ENCODE measurements at regions not wholly inside any gene's neighbourhood (a gene's known extent, or its start where the extent isn't known, plus 50 kb on each side); places are given as distances from the start of the nearest gene placed in this dataset.
"Not testable (repeated sequence)": the region's sequence is repeated elsewhere in the genome, so short reads cannot be mapped to it uniquely, and the experiment has no call there.

- H3K4me3 ChIP-seq (ENCODE audit: low read depth, low read length), result no peak overlapping the region
- DNase-seq (ENCODE audit: low read depth), result no peak
- TF ChIP-seq, protein P1, sequence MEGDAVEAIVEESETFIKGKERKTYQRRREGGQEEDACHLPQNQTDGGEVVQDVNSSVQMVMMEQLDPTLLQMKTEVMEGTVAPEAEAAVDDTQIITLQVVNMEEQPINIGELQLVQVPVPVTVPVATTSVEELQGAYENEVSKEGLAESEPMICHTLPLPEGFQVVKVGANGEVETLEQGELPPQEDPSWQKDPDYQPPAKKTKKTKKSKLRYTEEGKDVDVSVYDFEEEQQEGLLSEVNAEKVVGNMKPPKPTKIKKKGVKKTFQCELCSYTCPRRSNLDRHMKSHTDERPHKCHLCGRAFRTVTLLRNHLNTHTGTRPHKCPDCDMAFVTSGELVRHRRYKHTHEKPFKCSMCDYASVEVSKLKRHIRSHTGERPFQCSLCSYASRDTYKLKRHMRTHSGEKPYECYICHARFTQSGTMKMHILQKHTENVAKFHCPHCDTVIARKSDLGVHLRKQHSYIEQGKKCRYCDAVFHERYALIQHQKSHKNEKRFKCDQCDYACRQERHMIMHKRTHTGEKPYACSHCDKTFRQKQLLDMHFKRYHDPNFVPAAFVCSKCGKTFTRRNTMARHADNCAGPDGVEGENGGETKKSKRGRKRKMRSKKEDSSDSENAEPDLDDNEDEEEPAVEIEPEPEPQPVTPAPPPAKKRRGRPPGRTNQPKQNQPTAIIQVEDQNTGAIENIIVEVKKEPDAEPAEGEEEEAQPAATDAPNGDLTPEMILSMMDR (IDR thresholded peaks at IDR 0.05; ENCODE audit: insufficient read depth, low read depth, low read length, missing control alignments), result no peak
Measured at GRCh38 chr13:44718467-44718866, 142.3 kb upstream of the TSC22D1 start.

GRCh38 chr13:44715287-44716230 is 139.4 kb upstream of the TSC22D1 start:
- H3K4me3 ChIP-seq (ENCODE audit: low read depth, low read length), result no peak overlapping the region
- DNase-seq (ENCODE audit: low read depth), result no peak
- TF ChIP-seq, protein P1 (IDR thresholded peaks at IDR 0.05; ENCODE audit: insufficient read depth, low read depth, low read length, missing control alignments), result no peak

- H3K4me3 ChIP-seq (ENCODE audit: low read depth, low read length), result no peak overlapping the region
- DNase-seq (ENCODE audit: low read depth), result no peak
- TF ChIP-seq, protein P1 (IDR thresholded peaks at IDR 0.05; ENCODE audit: insufficient read depth, low read depth, low read length, missing control alignments), result no peak
Measured at GRCh38 chr13:44713788-44714469, 137.8 kb upstream of the TSC22D1 start.

DNA sequence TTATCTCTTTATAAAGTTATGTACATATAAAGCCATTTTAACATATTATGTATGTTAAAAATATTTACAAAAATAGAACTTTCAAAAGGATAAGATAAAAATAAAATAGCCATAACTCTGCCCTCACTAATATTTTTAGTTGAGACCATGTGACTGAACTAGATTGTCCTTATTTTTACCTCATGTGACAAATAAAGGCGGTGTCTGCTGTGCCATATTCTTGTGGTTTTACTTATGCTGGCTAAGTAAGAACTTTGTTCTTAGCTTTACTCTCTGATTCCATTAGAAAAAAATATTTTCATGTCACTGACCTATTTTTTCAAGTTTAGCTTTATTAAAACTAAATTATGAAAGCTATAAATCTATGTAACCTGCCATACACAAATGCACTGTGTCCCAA is 135.6 kb upstream of the TSC22D1 start:
- H3K4me3 ChIP-seq (ENCODE audit: low read depth, low read length), result no peak overlapping the region

GRCh38 chr13:44710576-44710975 is 134.4 kb upstream of the TSC22D1 start:
- H3K4me3 ChIP-seq (ENCODE audit: low read depth, low read length), result no peak overlapping the region
- peak; percentile 58 for DNase-seq (ENCODE audit: low read depth)
- TF ChIP-seq, protein P1 (IDR thresholded peaks at IDR 0.05; ENCODE audit: insufficient read depth, low read depth, low read length, missing control alignments), result no peak

More for the DNA sequence above, 135.6 kb upstream of the TSC22D1 start:
- TF ChIP-seq, protein P1 (IDR thresholded peaks at IDR 0.05; ENCODE audit: insufficient read depth, low read depth, low read length, missing control alignments), result no peak
- DNase-seq (ENCODE audit: low read depth), result no peak

DNA sequence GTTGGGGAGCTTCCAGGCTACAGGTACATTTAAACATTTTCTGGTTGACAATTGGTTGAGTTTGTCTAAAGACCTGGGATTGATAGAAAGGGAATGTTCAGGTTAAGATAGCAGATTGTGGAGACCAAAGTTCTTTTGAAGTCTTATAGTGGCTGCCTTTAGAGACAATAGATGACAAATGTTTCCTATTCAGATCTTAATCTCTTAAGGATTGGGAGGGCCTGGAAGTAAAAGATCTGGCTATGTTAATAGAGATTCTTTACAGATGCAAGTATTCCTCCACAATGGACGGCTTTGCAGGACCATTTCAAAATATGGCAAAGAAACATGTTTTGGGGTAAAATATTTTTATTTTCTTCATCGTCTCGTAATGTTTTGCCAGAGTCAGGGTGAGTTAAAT is 128.7 kb upstream of the TSC22D1 start:
- not testable (repeated sequence) for DNase-seq (ENCODE audit: low read depth); H3K4me3 ChIP-seq (ENCODE audit: low read depth, low read length)

- no peak for DNase-seq (ENCODE audit: low read depth)
- no peak overlapping the region for H3K4me3 ChIP-seq (ENCODE audit: low read depth, low read length)
- TF ChIP-seq, protein P1 (IDR thresholded peaks at IDR 0.05; ENCODE audit: insufficient read depth, low read depth, low read length, missing control alignments), result no peak
Measured at GRCh38 chr13:44703371-44703770, 127.2 kb upstream of the TSC22D1 start.
